ENCODE measurements at regions not wholly inside any gene's neighbourhood (a gene's known extent, or its start where the extent isn't known, plus 50 kb on each side); places are given as distances from the start of the nearest gene placed in this dataset.
A peak's percentile ranks its signal among the peaks of the same experiment; 100 is the strongest.

DNA sequence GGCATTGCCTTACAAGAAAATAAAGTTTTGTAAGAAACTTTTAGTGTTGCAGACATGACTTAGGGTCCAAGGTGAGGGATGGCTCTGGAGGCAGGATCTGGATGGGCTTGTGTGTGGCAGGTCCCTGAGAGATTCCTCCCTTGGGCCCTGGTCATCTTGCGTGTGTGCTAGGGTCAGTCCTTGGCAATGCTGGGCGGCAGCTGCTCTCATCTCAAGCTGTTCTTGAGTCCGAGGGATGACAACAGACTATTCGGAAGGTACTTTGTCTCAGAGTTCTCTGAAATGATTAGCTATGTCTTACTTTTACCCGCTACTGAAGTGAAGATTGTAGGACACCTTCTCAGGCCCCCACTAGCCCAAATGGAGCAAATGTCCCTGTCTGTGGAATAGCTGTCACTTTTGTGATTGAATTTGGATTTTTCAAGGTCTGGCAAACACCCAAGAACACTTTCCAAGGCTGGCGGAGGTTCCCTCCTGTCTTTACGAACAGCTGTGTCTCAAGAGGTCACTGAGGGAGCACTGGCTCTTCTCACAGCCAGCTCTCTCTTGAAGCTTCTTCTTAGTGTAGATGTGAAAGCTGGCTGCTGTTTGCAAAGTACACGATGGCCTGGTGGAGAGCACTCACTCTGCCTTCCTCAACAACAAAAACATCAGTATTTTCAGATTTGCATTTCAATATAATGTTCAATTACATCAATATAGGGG is 253.6 kb downstream of the STK31 start:
- Histone ChIP-seq H3K4me2 (ENCODE audit: low read length) (no peak overlapping the region), H3K36me3 (ENCODE audit: insufficient read depth, low read length) (no peaks in the 10 kb centered on the region), H3K27me3 (ENCODE audit: control insufficient read depth, insufficient read depth, low read length) (no peaks in the 10 kb centered on the region), H3K9me3 (replicated peaks; ENCODE audit: low read length) (no peaks in the 10 kb centered on the region), H3K4me3 (ENCODE audit: low read length) (no peak overlapping the region), H3K4me1 (ENCODE audit: control insufficient read depth, insufficient read depth, low read length) (peaks cover 9% of the 10 kb centered on the region), H3K9ac (ENCODE audit: low read depth, low read length) (no peak overlapping the region)

DNA sequence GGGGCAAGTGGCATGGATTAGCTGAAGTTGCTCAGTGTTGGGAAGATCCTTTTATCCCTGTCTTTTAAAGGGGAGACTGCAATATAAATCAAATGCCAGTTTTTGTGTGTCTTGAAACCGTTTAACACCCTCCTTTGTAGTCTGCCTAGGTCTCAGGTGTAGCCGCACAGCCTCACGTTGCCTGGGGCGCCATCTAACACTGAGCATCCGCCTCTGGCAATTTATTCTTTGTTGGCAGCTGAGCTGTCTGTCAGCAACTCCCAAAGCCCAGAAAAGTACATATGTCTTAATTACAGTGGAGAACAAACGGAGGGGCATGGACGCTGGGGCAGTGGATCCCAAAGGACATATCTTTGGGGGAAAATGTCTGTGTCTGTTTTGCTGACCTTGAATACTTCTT is 254.7 kb downstream of the STK31 start:
- Histone ChIP-seq H3K36me3 (ENCODE audit: insufficient read depth, low read length) (no peaks in the 10 kb centered on the region), H3K4me1 (ENCODE audit: control insufficient read depth, insufficient read depth, low read length) (peaks cover 9% of the 10 kb centered on the region), H3K9ac (ENCODE audit: low read depth, low read length) (no peak overlapping the region), H3K27me3 (ENCODE audit: control insufficient read depth, insufficient read depth, low read length) (no peaks in the 10 kb centered on the region), H3K4me2 (ENCODE audit: low read length) (no peak overlapping the region), H3K9me3 (replicated peaks; ENCODE audit: low read length) (no peaks in the 10 kb centered on the region), H3K4me3 (ENCODE audit: low read length) (no peak overlapping the region)

DNA sequence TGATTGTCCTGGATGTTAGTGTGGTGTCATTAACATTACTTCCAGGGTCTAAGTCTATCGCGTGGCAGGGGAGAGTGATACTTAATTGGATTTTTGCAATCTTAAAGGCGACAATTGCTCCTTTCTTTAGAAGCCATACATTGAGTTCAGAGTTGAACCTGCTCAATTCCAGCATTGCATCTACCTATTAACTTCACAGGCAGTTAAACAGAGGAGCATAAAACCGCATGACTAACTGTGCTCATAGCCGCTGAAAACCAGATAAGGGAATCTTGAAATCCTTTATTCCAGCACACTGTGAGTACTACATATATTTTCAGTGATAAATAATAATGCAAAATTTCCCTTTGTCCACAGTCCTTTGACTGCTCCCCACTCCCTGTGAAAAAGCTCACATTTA is 255.3 kb downstream of the STK31 start:
- Histone ChIP-seq H3K9me3 (replicated peaks; ENCODE audit: low read length) (no peaks in the 10 kb centered on the region), H3K4me2 (ENCODE audit: low read length) (no peak overlapping the region), H3K4me3 (ENCODE audit: low read length) (no peak overlapping the region), H3K9ac (ENCODE audit: low read depth, low read length) (no peak overlapping the region), H3K27me3 (ENCODE audit: control insufficient read depth, insufficient read depth, low read length) (no peaks in the 10 kb centered on the region), H3K4me1 (ENCODE audit: control insufficient read depth, insufficient read depth, low read length) (peaks cover 9% of the 10 kb centered on the region), H3K36me3 (ENCODE audit: insufficient read depth, low read length) (no peaks in the 10 kb centered on the region)

DNA sequence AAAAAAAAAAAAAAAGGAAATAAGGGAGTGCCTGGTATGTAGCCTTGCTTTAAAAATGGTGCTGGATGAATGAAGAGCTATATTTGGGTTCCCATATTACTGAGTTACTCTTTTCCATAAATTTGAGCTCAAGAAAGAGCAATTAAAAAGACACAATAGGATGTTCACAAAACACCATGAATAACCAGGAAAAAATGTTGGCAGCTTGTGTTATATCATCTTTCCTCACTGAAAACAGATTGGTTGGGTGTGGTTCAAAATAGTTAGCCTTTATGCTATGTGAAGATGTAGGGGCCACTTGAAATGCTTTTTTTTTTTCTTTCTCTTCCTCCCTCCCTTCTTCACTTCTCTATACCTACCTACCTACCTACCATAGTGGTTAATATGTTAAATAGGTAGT is 256.9 kb downstream of the STK31 start:
- H3K4me1 ChIP-seq (ENCODE audit: control insufficient read depth, insufficient read depth, low read length), result peaks cover 14% of the 10 kb centered on the region
- no peaks in the 10 kb centered on the region for H3K27me3 ChIP-seq (ENCODE audit: control insufficient read depth, insufficient read depth, low read length)
- H3K36me3 ChIP-seq (ENCODE audit: insufficient read depth, low read length), result no peaks in the 10 kb centered on the region
- peak overlapping the region; percentile 34 for H3K4me2 ChIP-seq (ENCODE audit: low read length)
- no peak overlapping the region for H3K9ac ChIP-seq (ENCODE audit: low read depth, low read length)
- no peaks in the 10 kb centered on the region for H3K9me3 ChIP-seq (replicated peaks; ENCODE audit: low read length)
- no peak overlapping the region for H3K4me3 ChIP-seq (ENCODE audit: low read length)

DNA sequence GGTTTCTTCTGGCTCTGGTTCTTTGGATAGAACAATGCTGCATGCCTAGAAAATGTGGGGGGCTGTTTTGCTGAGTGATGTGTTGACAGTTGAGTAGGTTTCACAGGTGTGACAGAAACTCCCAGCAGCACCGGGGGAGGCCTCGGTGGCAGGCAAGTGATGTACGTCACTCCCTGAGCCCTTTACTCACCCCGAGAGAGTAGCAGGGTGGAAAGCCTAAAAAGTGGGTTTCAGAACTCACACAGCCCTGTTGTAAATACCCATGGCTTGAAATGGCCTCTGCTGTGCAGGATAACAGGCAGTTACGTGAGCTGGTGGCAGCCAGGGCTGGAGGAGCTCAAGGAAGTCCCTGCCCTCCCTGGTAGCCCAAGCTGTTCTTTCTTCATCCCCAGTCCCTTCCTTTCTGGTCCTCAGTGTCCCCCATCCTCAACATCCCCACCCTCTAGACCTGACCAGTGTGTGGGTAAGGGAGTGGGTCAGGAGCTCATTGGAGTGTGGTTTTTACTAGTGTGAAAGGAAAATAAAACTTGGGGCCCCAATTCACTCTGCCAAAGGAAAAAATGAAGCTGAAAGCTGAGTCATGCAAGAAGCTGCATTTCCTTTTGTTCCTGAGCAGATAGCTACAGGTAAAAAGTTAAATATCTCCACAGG is 258.1 kb downstream of the STK31 start:
- Histone ChIP-seq H3K9ac (ENCODE audit: low read depth, low read length) (no peak overlapping the region), H3K4me2 (ENCODE audit: low read length) (no peak overlapping the region), H3K27me3 (ENCODE audit: control insufficient read depth, insufficient read depth, low read length) (no peaks in the 10 kb centered on the region), H3K4me1 (ENCODE audit: control insufficient read depth, insufficient read depth, low read length) (peaks cover 14% of the 10 kb centered on the region), H3K36me3 (ENCODE audit: insufficient read depth, low read length) (no peaks in the 10 kb centered on the region), H3K4me3 (ENCODE audit: low read length) (no peak overlapping the region), H3K9me3 (replicated peaks; ENCODE audit: low read length) (no peaks in the 10 kb centered on the region)

DNA sequence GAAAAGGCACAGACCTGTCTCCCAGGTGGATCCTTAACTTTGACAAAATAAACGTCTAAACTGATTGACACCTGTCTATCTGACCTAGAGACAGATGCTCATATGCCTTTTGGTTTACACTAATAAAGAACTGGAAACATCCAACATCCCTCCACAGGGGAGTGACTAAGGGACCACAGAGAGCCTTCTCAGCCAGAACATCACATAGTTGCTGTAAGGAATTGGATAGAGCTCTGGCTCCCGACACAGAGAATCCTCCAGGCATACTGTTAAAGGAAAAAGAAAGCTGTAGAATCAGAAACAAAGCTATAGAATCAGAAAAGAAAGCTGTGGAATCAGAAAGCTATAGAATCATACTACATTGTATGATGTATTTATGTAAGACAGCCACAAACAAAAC is 258.8 kb downstream of the STK31 start:
- H3K9me3 ChIP-seq (replicated peaks; ENCODE audit: low read length), result no peaks in the 10 kb centered on the region
- H3K4me1 ChIP-seq (ENCODE audit: control insufficient read depth, insufficient read depth, low read length), result peaks cover 14% of the 10 kb centered on the region
- H3K4me3 ChIP-seq (ENCODE audit: low read length), result no peak overlapping the region
- no peak overlapping the region for H3K9ac ChIP-seq (ENCODE audit: low read depth, low read length)
- no peaks in the 10 kb centered on the region for H3K27me3 ChIP-seq (ENCODE audit: control insufficient read depth, insufficient read depth, low read length)
- H3K4me2 ChIP-seq (ENCODE audit: low read length), result no peak overlapping the region
- no peaks in the 10 kb centered on the region for H3K36me3 ChIP-seq (ENCODE audit: insufficient read depth, low read length)

DNA sequence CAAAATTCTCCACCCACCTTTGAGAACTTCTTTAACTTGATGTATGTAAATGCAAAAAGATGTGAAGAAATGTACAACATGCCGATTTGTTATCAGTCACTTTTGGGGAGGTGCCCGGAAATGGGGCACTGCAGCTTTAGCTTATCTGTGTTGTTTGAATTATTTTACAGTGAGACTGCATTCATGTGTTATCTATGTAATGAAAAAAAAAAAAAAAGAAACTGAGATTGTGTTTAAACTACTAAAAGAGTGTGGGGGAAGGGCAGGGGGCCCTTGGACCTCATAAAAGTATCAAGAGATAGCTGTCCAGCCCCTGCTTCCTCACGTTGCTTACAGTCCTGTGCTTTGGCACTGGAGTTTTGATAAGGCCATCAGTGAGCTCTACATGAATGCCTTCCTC is 259.4 kb downstream of the STK31 start:
- Histone ChIP-seq H3K4me1 (ENCODE audit: control insufficient read depth, insufficient read depth, low read length) (peaks cover 14% of the 10 kb centered on the region), H3K4me3 (ENCODE audit: low read length) (no peak overlapping the region), H3K36me3 (ENCODE audit: insufficient read depth, low read length) (no peaks in the 10 kb centered on the region), H3K4me2 (ENCODE audit: low read length) (no peak overlapping the region), H3K9ac (ENCODE audit: low read depth, low read length) (no peak overlapping the region), H3K9me3 (replicated peaks; ENCODE audit: low read length) (no peaks in the 10 kb centered on the region), H3K27me3 (ENCODE audit: control insufficient read depth, insufficient read depth, low read length) (no peaks in the 10 kb centered on the region)

DNA sequence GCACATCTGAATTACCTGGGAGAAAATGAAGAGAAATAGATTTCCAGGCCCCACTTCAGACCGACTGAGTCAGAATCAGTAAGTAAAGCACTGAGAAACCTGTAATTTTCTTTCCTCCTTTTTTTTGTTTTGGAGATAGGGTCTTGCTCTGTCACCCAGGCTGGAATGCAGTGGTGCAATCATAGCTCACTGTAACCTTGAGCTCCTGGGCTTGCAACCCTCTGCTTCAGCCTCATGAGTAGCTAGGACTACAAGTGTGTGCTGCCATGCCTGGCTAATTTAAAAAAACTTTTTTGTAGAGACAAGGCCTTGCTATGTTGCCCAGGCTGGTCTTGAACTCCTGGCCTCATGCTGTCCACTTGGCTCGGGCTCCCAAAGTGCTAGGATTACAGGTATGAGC is 260.2 kb downstream of the STK31 start:
- H3K9me3 ChIP-seq (replicated peaks; ENCODE audit: low read length), result no peaks in the 10 kb centered on the region
- no peak overlapping the region for H3K9ac ChIP-seq (ENCODE audit: low read depth, low read length)
- peaks cover 14% of the 10 kb centered on the region for H3K4me1 ChIP-seq (ENCODE audit: control insufficient read depth, insufficient read depth, low read length)
- H3K4me2 ChIP-seq (ENCODE audit: low read length), result no peak overlapping the region
- no peaks in the 10 kb centered on the region for H3K27me3 ChIP-seq (ENCODE audit: control insufficient read depth, insufficient read depth, low read length)
- no peaks in the 10 kb centered on the region for H3K36me3 ChIP-seq (ENCODE audit: insufficient read depth, low read length)
- no peak overlapping the region for H3K4me3 ChIP-seq (ENCODE audit: low read length)

DNA sequence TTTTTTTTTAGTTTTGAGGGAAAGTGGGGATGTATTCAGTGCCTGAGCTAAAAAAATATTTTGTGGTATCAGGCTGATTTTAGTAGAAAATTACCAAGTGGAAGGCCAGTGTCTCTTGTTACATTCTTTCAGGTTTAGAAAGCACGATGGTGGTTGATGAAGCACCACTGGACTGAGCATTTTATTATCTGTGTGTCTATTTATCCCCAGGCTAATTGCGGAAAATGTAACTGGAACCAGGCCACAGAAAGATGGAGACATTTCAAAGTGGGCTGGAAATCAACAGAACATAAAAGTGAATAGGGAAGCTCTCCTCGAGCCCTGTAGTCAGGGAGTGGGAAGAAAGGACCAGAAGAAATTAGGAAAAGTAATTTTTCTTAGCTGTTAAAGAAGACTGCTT is 261.0 kb downstream of the STK31 start:
- no peaks in the 10 kb centered on the region for H3K27me3 ChIP-seq (ENCODE audit: control insufficient read depth, insufficient read depth, low read length)
- no peaks in the 10 kb centered on the region for H3K9me3 ChIP-seq (replicated peaks; ENCODE audit: low read length)
- H3K4me2 ChIP-seq (ENCODE audit: low read length), result no peak overlapping the region
- H3K36me3 ChIP-seq (ENCODE audit: insufficient read depth, low read length), result no peaks in the 10 kb centered on the region
- no peak overlapping the region for H3K4me3 ChIP-seq (ENCODE audit: low read length)
- peaks cover 14% of the 10 kb centered on the region for H3K4me1 ChIP-seq (ENCODE audit: control insufficient read depth, insufficient read depth, low read length)
- no peak overlapping the region for H3K9ac ChIP-seq (ENCODE audit: low read depth, low read length)

DNA sequence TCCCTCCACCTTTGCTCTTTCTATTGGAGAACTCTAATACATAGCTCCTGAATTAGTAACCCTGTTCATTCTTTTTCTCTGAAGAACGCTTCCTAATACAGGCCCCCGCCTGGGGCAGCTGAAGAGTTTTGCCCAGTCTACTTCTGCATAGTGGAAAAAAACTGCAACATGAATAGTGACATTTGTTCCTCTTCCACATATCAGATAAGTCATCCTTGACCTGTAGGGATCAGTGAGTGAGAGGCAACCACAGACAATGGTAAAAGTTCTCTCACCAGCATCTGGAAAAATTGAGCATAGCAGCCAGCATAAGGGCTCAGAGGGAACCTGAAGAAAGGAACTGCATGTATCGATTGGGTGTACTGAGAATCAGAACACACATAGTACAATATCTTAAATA is 262.0 kb downstream of the STK31 start:
- no peak overlapping the region for H3K4me2 ChIP-seq (ENCODE audit: low read length)
- H3K4me3 ChIP-seq (ENCODE audit: low read length), result no peak overlapping the region
- no peaks in the 10 kb centered on the region for H3K36me3 ChIP-seq (ENCODE audit: insufficient read depth, low read length)
- no peak overlapping the region for H3K9ac ChIP-seq (ENCODE audit: low read depth, low read length)
- H3K9me3 ChIP-seq (replicated peaks; ENCODE audit: low read length), result no peaks in the 10 kb centered on the region
- H3K27me3 ChIP-seq (ENCODE audit: control insufficient read depth, insufficient read depth, low read length), result no peaks in the 10 kb centered on the region
- H3K4me1 ChIP-seq (ENCODE audit: control insufficient read depth, insufficient read depth, low read length), result peaks cover 14% of the 10 kb centered on the region

DNA sequence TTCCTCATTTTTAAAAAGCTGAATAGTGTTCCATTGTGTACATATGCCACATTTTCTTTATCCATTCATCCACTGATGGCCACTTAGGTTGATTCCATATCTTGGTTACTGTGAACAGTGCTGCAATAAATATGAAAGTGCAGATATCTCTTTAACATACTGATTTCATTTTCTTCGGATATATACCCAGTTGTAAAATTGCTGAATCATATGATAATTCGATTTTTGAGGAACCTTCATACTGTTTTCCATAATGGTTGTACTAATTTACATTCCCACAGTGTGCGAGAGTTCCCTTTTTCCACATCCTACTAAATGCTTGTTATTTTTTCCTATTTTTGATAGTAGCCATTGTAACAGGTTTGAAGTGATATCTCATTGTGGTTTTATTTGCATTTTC is 263.2 kb downstream of the STK31 start:
- Histone ChIP-seq H3K27me3 (ENCODE audit: control insufficient read depth, insufficient read depth, low read length) (no peaks in the 10 kb centered on the region), H3K4me3 (ENCODE audit: low read length) (no peak overlapping the region), H3K9me3 (replicated peaks; ENCODE audit: low read length) (no peaks in the 10 kb centered on the region), H3K9ac (ENCODE audit: low read depth, low read length) (no peak overlapping the region), H3K36me3 (ENCODE audit: insufficient read depth, low read length) (no peaks in the 10 kb centered on the region), H3K4me2 (ENCODE audit: low read length) (no peak overlapping the region), H3K4me1 (ENCODE audit: control insufficient read depth, insufficient read depth, low read length) (peaks cover 5% of the 10 kb centered on the region)

DNA sequence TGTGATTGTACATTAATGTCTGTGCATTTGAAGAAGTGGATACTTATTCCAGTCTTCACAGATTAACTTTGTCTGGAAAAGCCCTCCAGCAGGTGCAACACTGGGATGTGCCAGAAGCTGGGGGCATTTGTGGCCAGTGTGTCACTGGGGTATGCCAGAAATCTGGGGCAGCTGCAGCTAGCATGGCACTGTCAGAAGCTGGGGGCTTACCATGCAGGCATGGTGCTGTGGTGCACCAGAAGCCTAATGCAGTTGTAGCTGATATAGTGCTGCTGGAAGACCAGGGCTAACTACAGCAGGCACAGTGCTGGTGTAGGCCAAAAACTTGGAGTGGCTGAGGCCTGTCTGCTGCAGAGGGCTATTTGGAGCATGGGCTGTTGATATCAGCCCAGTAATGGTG is 270.1 kb downstream of the STK31 start:
- no peak overlapping the region for H3K4me3 ChIP-seq (ENCODE audit: low read length)
- no peaks in the 10 kb centered on the region for H3K27me3 ChIP-seq (ENCODE audit: control insufficient read depth, insufficient read depth, low read length)
- no peaks in the 10 kb centered on the region for H3K36me3 ChIP-seq (ENCODE audit: insufficient read depth, low read length)
- H3K4me2 ChIP-seq (ENCODE audit: low read length), result no peak overlapping the region
- H3K9me3 ChIP-seq (replicated peaks; ENCODE audit: low read length), result no peaks in the 10 kb centered on the region
- peaks cover 17% of the 10 kb centered on the region for H3K4me1 ChIP-seq (ENCODE audit: control insufficient read depth, insufficient read depth, low read length)
- no peak overlapping the region for H3K9ac ChIP-seq (ENCODE audit: low read depth, low read length)

Data from skeletal muscle satellite cell (primary cell).